Astrocyte of the cerebellum (primary cell): ENCODE measurements at regions not wholly inside any gene's neighbourhood (a gene's known extent, or its start where the extent isn't known, plus 50 kb on each side); places are given as distances from the start of the nearest gene placed in this dataset.

Experiments
- DNase-seq: peaks from one replicate; pipeline ENCODE4 v3.0.0-alpha.2; 2011; ENCODE audit warnings: low read depth
- H3K4me3 ChIP-seq: 2 replicates; pipeline ENCODE4 v1.5.1; 2011; ENCODE audit warnings: mild to moderate bottlenecking, low read depth, low read length, moderate library complexity
- in situ Hi-C: cut with HindIII; loops from 2 replicates; pipeline ENCODE4 v1.10.0; 2017; ENCODE audit warnings: low sequenced_read_pairs
- TF ChIP-seq, protein P1 (sequence below): IDR thresholded peaks from 2 replicates; pipeline ENCODE4 v1.5.1; 2012; ENCODE audit warnings: low read length, low read depth, moderate library complexity, mild to moderate bottlenecking; ENCODE audit errors: missing control alignments

DNA sequence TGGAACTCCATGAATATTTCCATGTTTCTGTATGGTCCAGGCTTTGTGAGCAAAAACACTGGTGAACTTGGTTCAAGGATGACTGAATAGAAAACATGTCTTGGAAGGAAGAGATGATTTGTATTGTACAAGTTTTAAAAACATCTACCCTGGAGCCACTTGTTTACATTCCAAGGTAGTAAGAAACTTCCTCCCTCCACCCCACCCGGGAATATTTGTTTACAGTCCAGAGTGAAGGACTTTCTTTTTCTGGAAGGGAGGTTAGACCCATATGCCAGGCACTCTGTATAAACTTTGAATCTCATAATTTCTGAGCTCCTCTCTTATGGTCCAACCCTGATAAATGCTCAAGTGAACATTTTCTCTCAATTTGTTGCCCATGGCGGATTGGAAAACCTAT, 323.3 kb upstream of the LYPLAL1 start:
- in situ Hi-C loops, result no loop called here
- TF ChIP-seq, protein P1, sequence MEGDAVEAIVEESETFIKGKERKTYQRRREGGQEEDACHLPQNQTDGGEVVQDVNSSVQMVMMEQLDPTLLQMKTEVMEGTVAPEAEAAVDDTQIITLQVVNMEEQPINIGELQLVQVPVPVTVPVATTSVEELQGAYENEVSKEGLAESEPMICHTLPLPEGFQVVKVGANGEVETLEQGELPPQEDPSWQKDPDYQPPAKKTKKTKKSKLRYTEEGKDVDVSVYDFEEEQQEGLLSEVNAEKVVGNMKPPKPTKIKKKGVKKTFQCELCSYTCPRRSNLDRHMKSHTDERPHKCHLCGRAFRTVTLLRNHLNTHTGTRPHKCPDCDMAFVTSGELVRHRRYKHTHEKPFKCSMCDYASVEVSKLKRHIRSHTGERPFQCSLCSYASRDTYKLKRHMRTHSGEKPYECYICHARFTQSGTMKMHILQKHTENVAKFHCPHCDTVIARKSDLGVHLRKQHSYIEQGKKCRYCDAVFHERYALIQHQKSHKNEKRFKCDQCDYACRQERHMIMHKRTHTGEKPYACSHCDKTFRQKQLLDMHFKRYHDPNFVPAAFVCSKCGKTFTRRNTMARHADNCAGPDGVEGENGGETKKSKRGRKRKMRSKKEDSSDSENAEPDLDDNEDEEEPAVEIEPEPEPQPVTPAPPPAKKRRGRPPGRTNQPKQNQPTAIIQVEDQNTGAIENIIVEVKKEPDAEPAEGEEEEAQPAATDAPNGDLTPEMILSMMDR, result no peak
- no peak overlapping the region for H3K4me3 ChIP-seq
- no peak for DNase-seq

DNA sequence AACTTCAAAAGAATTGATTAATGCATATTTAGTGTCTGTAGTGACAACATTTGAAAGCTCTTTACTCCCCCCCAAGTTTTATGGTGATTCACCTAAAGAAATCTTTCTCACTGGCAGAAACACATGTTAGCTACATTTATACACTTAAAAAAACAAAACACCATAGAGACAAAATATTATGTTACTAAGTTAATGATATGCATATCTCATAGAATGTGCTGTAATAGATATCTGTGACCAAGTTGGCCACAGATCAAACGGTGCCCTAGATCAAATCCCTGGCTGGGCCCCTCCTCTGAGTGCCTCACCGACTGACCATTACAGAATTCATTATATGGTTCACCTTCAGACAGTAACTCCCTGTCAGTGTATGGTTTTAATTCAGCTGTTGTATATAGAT, 322.1 kb upstream of the LYPLAL1 start:
- TF ChIP-seq, protein P1, result no peak
- no peak for DNase-seq
- H3K4me3 ChIP-seq, result no peak overlapping the region
- in situ Hi-C loops, result no loop called here

DNA sequence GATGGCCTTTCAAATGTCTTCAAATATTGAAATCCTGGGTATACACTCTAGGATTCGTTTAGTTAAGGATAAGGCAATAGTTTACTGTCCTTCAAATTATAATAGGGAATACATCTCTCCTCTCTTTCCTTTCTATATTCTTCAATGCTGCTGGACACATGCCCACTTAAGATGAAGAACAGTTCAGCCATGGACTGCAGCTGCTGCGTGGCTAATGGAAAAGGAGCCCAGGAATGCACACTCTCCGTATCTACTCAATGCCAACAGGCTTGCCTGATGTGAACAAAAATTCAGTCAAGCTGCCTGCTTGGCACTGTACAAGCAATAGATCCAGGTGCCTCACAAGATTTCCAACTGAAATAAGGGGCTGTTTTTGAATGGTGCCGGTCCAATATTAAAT, 321.2 kb upstream of the LYPLAL1 start:
- no peak overlapping the region for H3K4me3 ChIP-seq
- in situ Hi-C loops, result no loop called here
- DNase-seq, result no peak
- TF ChIP-seq, protein P1, result no peak

DNA sequence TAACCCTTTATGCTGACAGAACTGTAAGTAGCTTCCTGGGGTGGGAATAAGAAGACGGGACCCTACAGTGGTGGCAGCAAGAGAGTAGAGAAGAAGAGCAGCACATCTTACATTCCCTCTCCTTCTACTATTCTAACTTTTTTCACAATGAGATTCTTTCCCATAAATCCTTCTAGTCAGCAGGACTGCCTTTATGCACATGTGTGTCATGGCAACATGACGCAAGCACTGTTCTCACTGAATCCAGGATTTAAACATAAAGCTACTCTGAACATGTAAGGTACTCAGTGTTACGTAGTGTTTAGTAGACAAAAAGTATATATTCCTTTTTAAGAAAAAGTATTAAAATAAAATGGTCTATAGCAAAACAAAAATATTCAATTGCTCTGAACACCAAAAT, 309.7 kb upstream of the LYPLAL1 start:
- in situ Hi-C loops, result no loop called here
- DNase-seq, result no peak

DNA sequence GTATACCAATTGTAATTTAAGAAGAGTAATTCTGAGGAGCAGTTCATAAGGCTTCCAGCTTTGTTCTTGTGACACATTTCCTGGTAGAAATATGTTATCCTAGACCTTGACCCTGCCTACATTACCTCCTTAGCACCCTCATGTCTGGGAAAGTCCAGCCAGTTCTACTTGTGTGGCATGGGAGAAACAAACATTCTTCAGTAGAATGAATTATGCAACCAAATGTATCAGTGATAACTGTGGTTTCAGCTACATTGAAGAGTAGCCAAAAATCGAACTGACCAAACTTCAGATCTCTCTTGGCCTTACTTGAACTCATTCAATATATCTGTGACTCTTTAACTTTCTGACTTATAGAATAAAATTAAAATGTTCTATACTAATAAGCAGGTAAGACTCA, 308.1 kb upstream of the LYPLAL1 start:
- no peak overlapping the region for H3K4me3 ChIP-seq
- in situ Hi-C loops, result no loop called here
- no peak for DNase-seq
- TF ChIP-seq, protein P1, result no peak

More for the DNA sequence above, 309.7 kb upstream of the LYPLAL1 start:
- TF ChIP-seq, protein P1, result no peak
- no peak overlapping the region for H3K4me3 ChIP-seq

DNA sequence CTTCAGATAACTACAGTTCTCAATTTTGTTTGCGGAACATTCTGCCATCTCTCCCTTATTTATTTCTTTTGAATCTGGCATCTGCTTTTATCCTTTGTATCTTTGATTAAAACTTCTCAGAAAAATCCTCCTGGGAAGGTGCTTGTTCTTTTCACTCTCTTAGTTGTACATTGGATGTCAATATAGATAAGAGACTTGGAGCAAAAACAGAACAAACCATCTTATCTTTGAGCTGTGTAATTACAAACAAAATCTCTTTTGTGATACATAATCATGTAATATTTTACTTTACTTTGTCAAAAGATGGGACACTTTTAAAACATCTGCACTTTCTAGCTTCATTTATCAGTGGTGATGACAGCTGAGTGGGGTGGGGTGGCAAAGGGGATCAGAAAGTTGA, 307.2 kb upstream of the LYPLAL1 start:
- no peak for DNase-seq
- H3K4me3 ChIP-seq, result no peak overlapping the region
- in situ Hi-C loops, result no loop called here
- TF ChIP-seq, protein P1, result no peak

DNA sequence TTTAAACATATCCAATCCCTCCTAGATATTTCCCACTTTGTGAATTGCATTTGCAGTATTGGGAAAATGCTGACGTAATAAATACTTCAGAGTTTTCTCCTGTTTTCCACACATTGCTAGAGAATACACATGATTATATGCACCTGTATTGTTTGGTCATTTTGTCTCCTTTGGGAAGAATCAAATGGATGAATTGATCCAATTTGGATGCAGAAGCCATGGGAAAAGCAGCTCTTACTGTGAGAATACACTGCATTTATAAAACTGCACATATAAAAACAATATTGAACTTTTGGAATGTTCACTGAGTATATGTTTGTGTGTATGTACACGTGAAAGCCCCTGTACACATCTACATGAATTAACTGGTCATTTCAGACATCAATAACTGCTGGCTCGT, 306.6 kb upstream of the LYPLAL1 start:
- no peak overlapping the region for H3K4me3 ChIP-seq
- in situ Hi-C loops, result no loop called here
- no peak for DNase-seq
- TF ChIP-seq, protein P1, result no peak
